Right atrium auricular region (tissue), 2 donors: ENCODE measurements at regions not wholly inside any gene's neighbourhood (a gene's known extent, or its start where the extent isn't known, plus 50 kb on each side); places are given as distances from the start of the nearest gene placed in this dataset.

Experiments used
- DNase-seq: peaks from one replicate; pipeline ENCODE4 v3.0.0-alpha.2; 2019; ENCODE audit warnings: low spot score
- H3K27ac ChIP-seq, 2 donors: fragments of 200-600 bp; sonication (generic); 1 replicate in 1 of 2; 2 replicates in 1 of 2; pipeline ENCODE4 v1.5.1; 2016 to 2019
- H3K27me3 ChIP-seq, 2 donors: fragments of 200-600 bp; sonication (generic); one replicate each; pipeline versions ENCODE4 v1.5.1 to v1.6.0; 2017 to 2019
- H3K36me3 ChIP-seq: fragments of 200-600 bp; sonication (generic); one replicate; pipeline ENCODE4 v1.5.1; 2016
- H3K4me1 ChIP-seq, 2 donors: fragments of 200-600 bp; sonication (generic); one replicate each; pipeline versions ENCODE4 v1.5.1 to v1.6.0; 2017 to 2019
- H3K4me3 ChIP-seq, 2 donors: fragments of 200-600 bp; sonication (generic); 1 replicate in 1 of 2; 2 replicates in 1 of 2; pipeline ENCODE4 v1.5.1; 2017 to 2019; ENCODE audit warnings: mild to moderate bottlenecking in 1 of 2, moderate library complexity in 1 of 2
- H3K9me3 ChIP-seq, 2 donors: fragments of 200-600 bp; sonication (generic); one replicate each; pipeline ENCODE4 v1.5.1; 2019
- CTCF ChIP-seq, 2 donors: fragments of 200-600 bp; sonication (generic); IDR thresholded peaks; one replicate each; pipeline ENCODE4 v1.5.1; 2019; ENCODE audit warnings: antibody characterized with exemption in 2 of 2

- Histone ChIP-seq H3K4me3 (no peak overlapping the region), H3K9me3 (no peaks in the 10 kb centered on the region), H3K27me3 (no peaks in the 10 kb centered on the region), H3K36me3 (no peaks in the 10 kb centered on the region), H3K27ac (no peak overlapping the region), H3K4me1 (no peaks in the 10 kb centered on the region)
- no peak for DNase-seq
- TF ChIP-seq CTCF (IDR thresholded peaks at IDR 0.05) = no peak
Measured at GRCh38 chr4:126375462-126376054, 1060.8 kb downstream of the FAT4 start.

- DNase-seq = no peak
- no peaks in the 10 kb centered on the region for H3K4me1 ChIP-seq
- H3K4me3 ChIP-seq = no peak overlapping the region
- no peak overlapping the region for H3K27ac ChIP-seq
- H3K27me3 ChIP-seq = no peaks in the 10 kb centered on the region
- no peak for TF ChIP-seq CTCF (IDR thresholded peaks at IDR 0.05)
- no peaks in the 10 kb centered on the region for H3K36me3 ChIP-seq
- H3K9me3 ChIP-seq = peaks cover 0 to 10% of the 10 kb centered on the region in 2 donors
Measured at GRCh38 chr4:126385954-126386353, 1071.2 kb downstream of the FAT4 start.

DNA sequence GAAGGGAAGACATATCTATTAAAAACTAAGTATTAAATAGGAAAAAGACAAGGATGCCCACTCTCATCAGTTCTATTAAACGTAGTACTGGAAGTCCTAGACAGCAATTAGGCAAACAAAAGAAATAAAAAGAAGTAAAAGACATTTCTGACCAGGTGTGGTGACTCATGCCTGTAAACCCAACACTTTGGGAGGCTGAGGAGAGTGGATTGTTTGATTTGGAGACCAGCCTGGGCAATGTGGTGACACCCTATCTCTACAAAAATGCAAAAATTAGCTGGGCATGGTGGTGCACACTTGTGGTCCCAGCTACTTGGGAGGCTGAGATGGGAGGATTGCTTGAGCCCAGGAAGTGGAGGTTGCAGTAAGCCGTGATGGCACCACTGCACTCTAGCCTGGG is 1071.8 kb downstream of the FAT4 start:
- Histone ChIP-seq H3K27me3 (no peaks in the 10 kb centered on the region), H3K4me3 (no peak overlapping the region), H3K4me1 (no peaks in the 10 kb centered on the region), H3K9me3 (peaks cover 0 to 10% of the 10 kb centered on the region in 2 donors), H3K27ac (no peak overlapping the region), H3K36me3 (no peaks in the 10 kb centered on the region)
- DNase-seq = no peak
- no peak for TF ChIP-seq CTCF (IDR thresholded peaks at IDR 0.05)

- TF ChIP-seq CTCF (IDR thresholded peaks at IDR 0.05) = no peak
- no peak overlapping the region for H3K27ac ChIP-seq
- no peaks in the 10 kb centered on the region for H3K36me3 ChIP-seq
- H3K27me3 ChIP-seq = no peaks in the 10 kb centered on the region
- H3K9me3 ChIP-seq = no peaks in the 10 kb centered on the region
- no peaks in the 10 kb centered on the region for H3K4me1 ChIP-seq
- DNase-seq = no peak
- no peak overlapping the region for H3K4me3 ChIP-seq
Measured at GRCh38 chr4:126395664-126396063, 1080.9 kb downstream of the FAT4 start.

DNA sequence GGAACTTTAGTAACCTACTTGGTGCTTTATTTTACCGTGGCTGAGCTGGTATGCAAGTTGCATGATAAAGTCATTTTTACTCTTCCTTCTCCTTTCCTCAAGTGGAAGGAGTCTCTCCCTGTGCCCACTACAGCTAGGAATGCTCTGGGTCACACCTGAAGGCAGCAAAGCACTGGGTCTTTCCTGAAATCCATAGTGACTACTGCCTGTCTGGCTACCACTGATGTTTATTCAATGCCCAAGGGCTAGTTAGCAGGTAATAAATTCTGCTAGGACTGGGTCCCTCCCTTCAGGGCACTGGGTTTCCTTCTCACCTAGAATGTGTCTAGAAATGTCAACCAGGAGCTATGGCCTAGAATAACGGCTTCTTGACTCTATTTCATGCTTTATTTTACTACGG is 1081.4 kb downstream of the FAT4 start:
- H3K27ac ChIP-seq = no peak overlapping the region
- no peaks in the 10 kb centered on the region for H3K36me3 ChIP-seq
- no peaks in the 10 kb centered on the region for H3K9me3 ChIP-seq
- no peaks in the 10 kb centered on the region for H3K4me1 ChIP-seq
- no peak for TF ChIP-seq CTCF (IDR thresholded peaks at IDR 0.05)
- H3K27me3 ChIP-seq = no peaks in the 10 kb centered on the region
- no peak overlapping the region for H3K4me3 ChIP-seq
- DNase-seq = no peak

- no peaks in the 10 kb centered on the region for H3K36me3 ChIP-seq
- no peaks in the 10 kb centered on the region for H3K9me3 ChIP-seq
- H3K27me3 ChIP-seq = no peaks in the 10 kb centered on the region
- H3K4me3 ChIP-seq = no peak overlapping the region
- H3K27ac ChIP-seq = no peak overlapping the region
- H3K4me1 ChIP-seq = no peaks in the 10 kb centered on the region
- DNase-seq = no peak
- no peak for TF ChIP-seq CTCF (IDR thresholded peaks at IDR 0.05)
Measured at GRCh38 chr4:126396703-126397102, 1081.9 kb downstream of the FAT4 start.
